HL-60/S4 treated with retinoic acid at 250 ng/mL for 4 days and 3 days (cell line): ENCODE measurements at regions not wholly inside any gene's neighbourhood (a gene's known extent, or its start where the extent isn't known, plus 50 kb on each side); places are given as distances from the start of the nearest gene placed in this dataset.
"Not testable (repeated sequence)": the region's sequence is repeated elsewhere in the genome, so short reads cannot be mapped to it uniquely, and the experiment has no call there.

Source experiments
- in situ Hi-C: fragments of 300-500 bp; cut with MboI; formaldehyde crosslinking; loops from 2 replicates; pipeline ENCODE4 v1.7.0; 2022; ENCODE audit warnings: low sequenced_read_pairs

- in situ Hi-C loops: no loop called here
Measured at GRCh38 chr2:64792995-64793639, 139.4 kb upstream of the SERTAD2 start.

GRCh38 chr2:64793701-64794100 lies 140.0 kb upstream of the SERTAD2 start:
- in situ Hi-C loops: no loop called here

DNA sequence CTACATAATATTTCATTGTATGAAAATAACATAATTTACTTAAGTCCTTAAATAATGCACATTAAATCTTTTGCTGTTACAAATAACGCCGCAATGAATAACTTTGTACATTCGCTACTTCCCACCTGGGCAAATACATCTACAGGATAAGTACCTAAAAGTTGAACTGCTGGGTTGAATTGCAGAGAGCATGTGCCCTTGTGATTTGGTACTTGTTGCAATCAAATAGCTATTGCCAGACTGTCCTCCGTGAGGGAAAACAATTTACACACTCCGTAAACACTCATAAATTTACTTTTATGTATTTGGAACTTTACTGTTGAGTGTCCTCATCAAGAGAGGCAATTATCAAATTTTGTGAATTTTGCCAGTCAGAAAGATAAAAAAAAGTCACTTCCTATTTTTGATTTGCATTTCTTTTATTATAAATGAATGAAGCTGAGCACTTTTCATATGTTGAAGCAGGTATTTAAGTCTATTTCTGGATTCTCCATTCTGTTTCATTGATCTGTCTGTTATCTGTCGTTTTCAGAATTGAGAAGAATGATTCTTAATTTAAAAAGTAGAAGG lies 140.8 kb upstream of the SERTAD2 start:
- in situ Hi-C loops: no loop called here

DNA sequence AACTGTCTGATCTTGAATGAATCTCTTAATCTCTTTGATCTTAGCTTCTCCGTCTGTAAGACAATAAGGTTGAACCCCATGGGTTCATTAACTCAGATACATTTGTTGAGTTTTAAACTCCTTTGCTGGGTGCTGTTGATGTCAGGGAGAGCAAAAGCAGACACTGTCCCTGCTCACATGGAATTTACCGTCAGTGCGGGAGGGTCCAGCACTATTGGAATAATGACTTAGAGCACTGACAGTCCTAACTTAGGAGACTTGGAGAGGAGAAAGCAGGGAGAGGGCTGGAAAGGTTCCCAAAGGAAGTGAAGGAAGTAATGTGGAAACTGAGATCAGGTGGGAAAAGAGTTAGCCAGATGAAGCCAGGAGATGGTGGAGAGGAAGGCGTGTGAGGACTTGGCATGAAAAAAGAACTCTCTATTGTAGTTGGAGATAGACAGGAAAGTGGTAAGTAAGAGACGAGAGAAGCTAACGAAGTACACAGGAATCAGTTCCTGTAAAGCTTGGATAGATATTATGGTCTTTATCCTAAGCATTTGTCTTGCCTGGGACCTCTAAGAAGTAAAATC lies 141.4 kb upstream of the SERTAD2 start:
- in situ Hi-C loops: no loop called here

DNA sequence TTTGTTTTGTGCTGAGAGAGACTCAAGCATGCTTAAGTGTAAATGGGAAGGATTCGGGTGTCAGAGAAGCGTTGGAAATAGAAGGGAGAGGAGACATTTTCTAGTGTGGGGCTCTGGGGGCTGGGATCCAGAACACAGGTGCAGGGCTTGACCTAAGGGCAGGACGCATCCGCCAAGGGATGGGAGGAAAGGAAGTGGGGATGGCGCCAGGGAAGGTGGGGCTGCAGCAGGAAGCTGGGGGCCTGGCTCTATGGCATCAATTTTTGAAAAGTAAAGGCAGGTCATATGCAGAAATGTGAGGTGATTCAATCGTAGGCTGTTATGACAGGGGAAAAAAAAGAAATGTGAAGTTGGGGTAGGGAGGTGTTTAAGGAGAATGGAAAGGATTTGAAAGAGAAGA lies 143.2 kb upstream of the SERTAD2 start:
- in situ Hi-C loops: no loop called here

DNA sequence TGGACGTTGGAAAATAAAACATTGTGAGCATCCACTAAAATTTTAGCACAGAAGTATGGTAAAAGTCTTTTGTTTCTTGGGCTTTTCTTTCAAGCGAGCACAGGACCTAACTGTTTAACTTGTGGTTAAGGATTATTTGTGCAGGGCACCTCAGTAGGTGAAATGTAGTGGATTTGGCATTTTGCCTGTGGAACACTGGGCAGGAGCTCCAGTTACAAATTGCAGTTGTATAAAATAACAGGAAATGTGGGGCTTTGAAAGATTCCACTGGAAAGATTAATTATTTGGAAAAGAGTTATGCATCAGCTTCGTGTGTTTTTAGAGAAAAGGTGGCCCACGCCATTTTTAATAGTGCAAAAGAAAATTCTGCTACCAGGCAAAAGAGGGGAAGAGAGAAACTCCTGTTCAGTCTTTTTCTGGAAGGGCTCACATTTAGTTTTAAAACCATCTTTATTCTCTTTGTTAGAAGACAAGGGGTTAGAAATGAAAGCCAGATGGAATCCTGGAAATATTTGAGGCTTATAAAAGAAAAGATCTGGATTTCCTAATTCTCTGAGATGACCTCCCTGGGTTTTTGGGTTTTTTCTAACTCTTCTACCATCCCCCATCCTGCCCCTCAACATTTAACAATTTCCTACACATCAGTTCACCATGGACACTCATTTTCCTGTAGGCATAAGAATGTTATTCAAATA lies 144.3 kb upstream of the SERTAD2 start:
- in situ Hi-C loops: no loop called here

DNA sequence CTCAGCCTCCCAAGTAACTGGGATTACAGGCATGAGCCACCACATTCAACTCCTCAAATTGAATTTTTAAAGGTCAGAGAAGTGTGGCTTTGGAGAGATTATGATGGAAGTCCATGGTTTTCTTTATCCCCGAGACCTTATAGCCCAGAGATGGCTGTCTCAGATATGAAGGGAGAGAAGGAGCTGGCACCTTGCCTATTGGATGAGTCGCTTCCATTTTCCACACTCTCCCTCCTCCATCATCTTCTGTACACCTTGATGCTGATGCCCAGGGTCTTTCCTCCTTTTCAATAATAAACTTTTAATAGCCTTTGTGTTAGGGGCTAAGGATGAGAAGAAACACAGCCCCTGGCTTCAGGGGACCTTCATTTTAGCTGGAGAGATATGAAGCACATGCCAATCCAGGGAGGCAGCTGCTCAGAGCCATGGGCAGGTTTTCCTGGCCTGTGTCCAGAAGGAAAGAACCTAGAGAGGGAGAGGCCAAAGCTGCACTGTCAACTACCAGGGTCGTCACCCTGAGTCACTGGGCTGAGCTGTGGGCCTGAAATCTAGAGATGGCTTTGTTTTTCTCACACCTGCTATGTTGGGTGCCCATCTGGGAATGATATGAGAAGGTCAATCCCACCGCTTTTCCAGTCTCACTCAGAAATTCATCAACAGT lies 146.0 kb upstream of the SERTAD2 start:
- in situ Hi-C loops: no loop called here

DNA sequence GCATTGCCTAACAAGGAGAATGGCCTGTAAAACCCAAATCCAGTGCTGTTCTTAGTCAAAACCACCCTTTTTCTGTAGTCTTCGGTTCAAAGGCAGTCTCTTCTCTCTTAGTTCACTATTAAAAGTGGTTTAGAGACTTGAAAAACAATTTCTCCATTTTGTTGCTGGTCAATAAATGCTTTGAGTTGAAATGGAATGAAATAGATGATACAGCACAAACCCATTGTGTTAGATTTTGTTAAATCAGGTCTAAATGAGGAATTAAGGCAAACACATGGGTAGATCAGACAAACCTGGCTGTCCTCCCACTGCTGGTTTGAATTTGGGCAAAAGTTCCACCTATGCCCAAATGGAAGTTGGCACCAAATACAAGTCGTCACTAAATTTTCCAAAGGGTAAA lies 150.1 kb upstream of the SERTAD2 start:
- in situ Hi-C loops: no loop called here

GRCh38 chr2:64804651-64805050 lies 150.9 kb upstream of the SERTAD2 start:
- in situ Hi-C loops: no loop called here

DNA sequence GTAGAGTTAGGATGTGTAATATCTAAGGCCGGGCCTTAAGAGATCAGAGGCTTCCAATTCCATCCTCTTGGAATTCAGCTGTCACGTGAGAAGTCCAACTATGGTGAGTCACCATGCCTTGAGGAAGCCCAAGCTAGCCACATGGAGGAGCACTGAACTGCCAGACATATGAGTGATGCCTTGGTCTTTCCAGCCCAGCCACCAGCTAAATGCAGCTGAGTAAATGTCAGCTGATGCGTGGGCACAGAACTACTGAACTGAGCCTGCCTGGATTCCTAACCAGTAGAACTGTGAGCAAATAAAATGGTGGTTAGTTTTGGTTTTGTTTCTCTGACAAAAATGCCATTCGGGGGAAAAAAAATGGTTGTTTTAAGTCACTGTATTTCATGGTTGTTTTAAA lies 153.7 kb upstream of the SERTAD2 start:
- in situ Hi-C loops: no loop called here

- in situ Hi-C loops: no loop called here
Measured at GRCh38 chr2:64808092-64808491, 154.4 kb upstream of the SERTAD2 start.

DNA sequence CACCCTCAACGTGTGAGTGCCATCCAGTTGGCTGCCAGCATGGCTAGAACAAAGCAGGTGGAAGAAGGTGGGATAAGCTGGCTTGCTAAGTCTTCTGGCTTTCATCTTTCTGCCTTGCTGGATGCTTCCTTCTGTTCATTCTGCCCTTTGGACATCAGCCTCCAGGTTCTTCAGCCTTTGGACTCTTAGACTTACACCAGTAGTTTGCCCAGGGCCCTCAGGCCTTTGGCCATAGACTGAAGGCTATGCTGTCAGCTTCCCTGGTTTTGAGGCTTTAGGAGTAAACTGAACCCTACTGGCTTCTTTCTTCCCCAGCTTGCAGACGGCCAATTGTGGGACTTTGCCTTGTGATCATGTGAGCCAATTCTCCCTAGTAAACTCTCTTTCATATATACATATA lies 155.0 kb upstream of the SERTAD2 start:
- in situ Hi-C loops: no loop called here

DNA sequence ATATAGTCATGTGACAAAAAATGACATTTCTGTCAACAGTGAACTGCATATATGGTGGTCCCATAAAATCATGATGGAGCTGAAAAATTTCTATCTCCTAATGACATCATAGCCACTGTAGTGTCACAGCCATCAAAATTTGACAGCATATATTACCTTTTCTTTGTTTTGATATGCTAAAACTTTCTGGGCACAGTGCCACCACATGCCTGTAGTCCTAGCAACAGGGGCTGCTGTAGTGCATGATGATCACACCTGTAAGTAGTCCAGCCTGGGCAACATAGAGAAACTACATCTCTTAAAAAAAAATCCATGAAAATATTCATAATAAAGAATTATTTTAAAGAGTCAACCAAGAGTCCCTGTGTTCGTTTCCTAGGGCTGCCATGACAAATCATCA lies 155.5 kb upstream of the SERTAD2 start:
- in situ Hi-C loops: no loop called here

DNA sequence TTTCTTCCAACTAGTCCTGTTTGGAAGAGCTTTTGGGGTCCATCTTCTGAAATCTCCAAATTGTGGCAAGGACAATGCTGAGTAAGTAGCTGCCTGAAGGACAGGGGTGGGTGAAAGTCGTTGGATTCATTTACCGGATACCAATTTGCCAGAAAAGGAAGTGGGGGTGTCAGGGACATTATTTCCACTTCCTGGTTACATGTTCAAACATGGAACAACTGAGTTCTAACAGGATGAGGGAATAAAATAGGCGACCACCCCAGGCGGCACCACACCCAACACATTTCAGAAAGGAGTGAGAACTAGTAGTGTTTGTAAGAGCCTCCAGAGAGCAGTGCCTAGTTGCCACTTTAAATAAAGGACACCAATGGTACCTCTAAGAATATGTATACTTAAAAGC lies 158.6 kb upstream of the SERTAD2 start:
- in situ Hi-C loops: no loop called here

DNA sequence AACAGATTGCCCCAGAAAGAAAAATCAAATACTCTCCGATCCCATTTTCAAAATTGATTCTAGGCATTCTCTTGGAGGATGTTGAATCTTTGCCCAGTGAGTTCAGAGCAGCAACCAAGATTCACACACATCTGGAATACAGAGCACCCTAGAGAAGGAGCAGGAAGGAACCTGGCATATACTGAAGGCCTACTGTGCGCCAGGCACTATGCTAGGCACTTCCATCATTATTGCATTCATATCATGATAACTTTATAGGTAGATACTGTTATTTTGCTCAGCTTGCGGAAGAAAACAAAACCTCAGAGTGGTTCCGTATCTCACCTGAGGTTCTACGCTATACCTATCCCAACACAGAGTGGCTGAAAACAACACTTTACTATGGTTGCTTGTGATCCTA lies 160.3 kb upstream of the SERTAD2 start:
- in situ Hi-C loops: no loop called here

DNA sequence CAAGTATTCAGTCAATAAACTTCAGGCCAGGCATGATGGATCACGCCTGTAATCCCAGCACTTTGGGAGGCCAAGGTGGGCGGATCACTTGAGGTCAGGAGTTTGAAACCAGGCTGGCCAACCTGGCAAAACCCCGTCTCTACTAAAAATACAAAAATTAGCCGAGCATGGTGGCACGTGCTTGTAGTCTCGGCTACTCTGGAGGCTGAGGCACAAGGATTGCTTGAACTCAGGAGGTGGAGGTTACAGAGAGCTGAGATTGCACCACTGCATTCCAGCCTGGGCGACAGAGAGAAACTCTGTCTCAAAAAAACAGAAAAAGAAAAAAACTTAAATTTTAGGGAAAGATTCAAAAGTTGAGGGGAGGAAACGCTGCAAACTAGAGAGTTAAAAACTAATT lies 162.8 kb upstream of the SERTAD2 start:
- in situ Hi-C loops: not testable (repeated sequence)

- in situ Hi-C loops: no loop called here
Measured at GRCh38 chr2:64817453-64817852, 163.7 kb upstream of the SERTAD2 start.

DNA sequence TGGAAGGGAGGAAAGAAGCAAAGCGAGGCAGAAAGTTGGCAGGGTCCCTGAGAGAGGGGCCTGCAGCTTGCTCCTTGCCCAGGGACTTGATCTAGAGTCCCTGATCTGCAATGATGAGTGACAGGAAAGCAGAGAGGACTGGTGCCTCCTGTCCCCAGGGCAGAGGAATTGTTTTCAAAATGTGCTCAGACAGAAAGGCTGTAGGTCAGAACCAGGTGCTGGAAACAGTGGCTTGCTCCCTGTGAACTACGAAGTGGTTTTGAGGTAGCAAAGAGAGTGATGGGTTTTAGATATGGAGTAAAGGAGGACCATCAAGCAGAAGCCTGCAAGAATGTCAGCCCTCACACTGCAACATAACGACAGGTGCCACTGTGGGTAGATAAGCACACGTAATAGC lies 164.9 kb upstream of the SERTAD2 start:
- in situ Hi-C loops: no loop called here

GRCh38 chr2:64819361-64819760 lies 165.6 kb upstream of the SERTAD2 start:
- in situ Hi-C loops: no loop called here

GRCh38 chr2:64819774-64820688 lies 166.3 kb upstream of the SERTAD2 start:
- in situ Hi-C loops: no loop called here

DNA sequence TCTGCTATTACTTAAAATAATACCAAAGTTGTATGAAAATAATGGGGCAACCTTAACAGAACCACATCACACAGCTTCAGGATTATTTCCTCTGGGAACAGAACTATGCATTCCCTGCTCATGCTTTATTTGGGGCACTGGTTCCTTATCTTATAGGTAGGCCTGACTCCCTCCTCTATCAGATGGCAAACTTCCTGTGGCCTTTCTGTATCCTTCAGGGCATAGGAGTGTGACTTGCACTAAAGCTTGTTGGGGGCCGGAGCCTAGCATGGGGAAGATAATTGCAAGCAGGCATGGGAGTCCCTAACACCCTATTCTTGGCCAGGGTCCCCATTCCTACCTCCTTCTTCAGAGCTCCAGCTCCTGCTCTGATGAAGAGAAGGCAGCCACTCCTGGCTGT lies 167.2 kb upstream of the SERTAD2 start:
- in situ Hi-C loops: no loop called here
